Smooth muscle cell (in vitro differentiated cells): ENCODE measurements at regions not wholly inside any gene's neighbourhood (a gene's known extent, or its start where the extent isn't known, plus 50 kb on each side); places are given as distances from the start of the nearest gene placed in this dataset.

Source experiments
- DNase-seq: peaks from one replicate; lab custom pipeline; 2025; ENCODE audit not compliant: unreplicated experiment; lab: John Stamatoyannopoulos, UW
- H2AFZ ChIP-seq: fragments of 200-600 bp; sonication (generic); 2 replicates; pipeline ENCODE4 v1.6.0; 2016; ENCODE audit warnings: antibody characterized with exemption, low read depth, mild to moderate bottlenecking
- H3F3A ChIP-seq: fragments of 200-600 bp; sonication (generic); 2 replicates; pipeline ENCODE4 v1.6.0; 2017; ENCODE audit warnings: antibody characterized with exemption, low read depth
- H3K27ac ChIP-seq: fragments of 200-600 bp; sonication (generic); 2 replicates; pipeline ENCODE4 v1.5.1; 2016; ENCODE audit warnings: low read depth, mild to moderate bottlenecking
- H3K27me3 ChIP-seq: fragments of 200-600 bp; sonication (generic); 2 replicates; pipeline ENCODE4 v1.6.1; 2016; ENCODE audit warnings: low read depth, mild to moderate bottlenecking
- H3K36me3 ChIP-seq: fragments of 200-600 bp; sonication (generic); 2 replicates; pipeline ENCODE4 v1.5.1; 2016; ENCODE audit warnings: low read depth
- H3K4me1 ChIP-seq: fragments of 200-600 bp; sonication (generic); 2 replicates; pipeline ENCODE4 v1.5.1; 2016; ENCODE audit warnings: low read depth
- H3K4me2 ChIP-seq: fragments of 200-600 bp; sonication (generic); 2 replicates; pipeline ENCODE4 v1.6.0; 2016; ENCODE audit warnings: mild to moderate bottlenecking
- H3K4me3 ChIP-seq: fragments of 200-600 bp; sonication (generic); 2 replicates; pipeline ENCODE4 v1.5.1; 2016; ENCODE audit warnings: mild to moderate bottlenecking
- H3K79me2 ChIP-seq: fragments of 200-600 bp; sonication (generic); 2 replicates; pipeline ENCODE4 v1.6.0; 2016; ENCODE audit warnings: low read depth, mild to moderate bottlenecking
- H3K9ac ChIP-seq: fragments of 200-600 bp; sonication (generic); 2 replicates; pipeline ENCODE4 v1.6.0; 2016; ENCODE audit warnings: low read depth
- H3K9me3 ChIP-seq: fragments of 200-600 bp; sonication (generic); replicated peaks from 2 replicates; pipeline ENCODE4 v1.5.1; 2016; ENCODE audit warnings: low read depth
- H4K20me1 ChIP-seq: fragments of 200-600 bp; sonication (generic); 2 replicates; pipeline ENCODE4 v1.6.0; 2016; ENCODE audit warnings: low read depth
- CTCF ChIP-seq: fragments of 200-600 bp; sonication (generic); IDR thresholded peaks from 2 replicates; pipeline ENCODE4 v1.5.1; 2017; ENCODE audit warnings: borderline replicate concordance, mild to moderate bottlenecking, antibody characterized with exemption; ENCODE audit not compliant: insufficient read depth, poor library complexity, severe bottlenecking
- WGBS: methylation state at CpG from one replicate; pipeline ENCODE4 v1.1.7; 2016; ENCODE audit warnings: low lambda C conversion rate; 5-methylcytosine and 5-hydroxymethylcytosine counted together

DNA sequence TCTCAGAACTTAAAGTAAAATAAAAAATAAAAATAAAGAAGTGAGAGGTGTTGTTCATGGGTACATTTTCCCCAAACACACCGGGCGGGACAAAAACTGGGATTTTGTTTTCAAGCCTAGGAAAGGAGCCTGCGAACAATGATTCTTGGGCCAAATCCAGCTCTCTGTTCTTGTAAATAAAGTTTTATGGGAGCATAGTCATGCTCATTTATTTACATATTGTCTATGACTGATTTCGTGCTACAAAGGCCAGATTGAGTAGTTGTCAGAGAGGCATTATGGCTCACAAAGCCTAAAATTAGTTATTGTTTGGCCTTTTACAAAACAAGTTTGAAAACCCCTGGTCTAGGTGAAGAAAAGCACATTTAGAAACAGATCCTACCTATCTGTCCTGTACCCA, 821.0 kb upstream of the GRAMD2B start:
- 70% methylated on average over 4 of the region's 4 CpGs for WGBS
- no peak for DNase-seq
- no peak overlapping the region for H3K9ac ChIP-seq

DNA sequence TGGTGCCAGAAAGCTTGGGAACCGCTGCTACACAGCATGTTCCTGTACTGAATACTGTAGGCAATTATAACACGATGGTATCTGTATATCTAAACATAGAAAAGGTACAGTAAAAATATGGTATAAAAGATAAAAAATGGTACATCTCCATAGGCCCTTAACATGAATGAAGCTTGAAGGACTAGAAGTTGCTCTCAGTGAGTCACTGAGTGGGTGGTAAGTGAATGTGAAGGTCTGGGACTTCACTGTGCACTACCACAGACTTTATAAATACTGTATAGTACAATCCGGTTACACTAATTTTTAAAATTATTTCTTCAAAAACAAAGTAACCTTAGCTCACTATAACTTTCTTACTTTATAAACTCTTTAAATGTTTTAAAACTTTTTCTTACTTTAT, 819.9 kb upstream of the GRAMD2B start:
- Histone ChIP-seq H3K4me2 (peak overlapping the region; percentile 3), H2AFZ (no peak overlapping the region), H3K79me2 (no peaks in the 10 kb centered on the region), H3K4me3 (no peak overlapping the region), H3F3A (no peaks in the 10 kb centered on the region), H3K9ac (no peak overlapping the region), H3K36me3 (no peaks in the 10 kb centered on the region), H3K4me1 (no peaks in the 10 kb centered on the region), H3K27me3 (no peaks in the 10 kb centered on the region), H4K20me1 (no peaks in the 10 kb centered on the region), H3K9me3 (no peaks in the 10 kb centered on the region), H3K27ac (no peak overlapping the region)
- 64% methylated on average over 3 of the region's 3 CpGs for WGBS
- DNase-seq = no peak
- TF ChIP-seq CTCF = no peak

More for the DNA sequence above, 821.0 kb upstream of the GRAMD2B start:
- Histone ChIP-seq H2AFZ (no peak overlapping the region), H3K27me3 (no peaks in the 10 kb centered on the region), H3F3A (peaks cover 4% of the 10 kb centered on the region), H3K27ac (no peak overlapping the region), H3K4me1 (no peaks in the 10 kb centered on the region), H3K36me3 (no peaks in the 10 kb centered on the region), H4K20me1 (no peaks in the 10 kb centered on the region), H3K79me2 (no peaks in the 10 kb centered on the region), H3K9me3 (no peaks in the 10 kb centered on the region), H3K4me2 (no peak overlapping the region), H3K4me3 (no peak overlapping the region)
- no peak for TF ChIP-seq CTCF

DNA sequence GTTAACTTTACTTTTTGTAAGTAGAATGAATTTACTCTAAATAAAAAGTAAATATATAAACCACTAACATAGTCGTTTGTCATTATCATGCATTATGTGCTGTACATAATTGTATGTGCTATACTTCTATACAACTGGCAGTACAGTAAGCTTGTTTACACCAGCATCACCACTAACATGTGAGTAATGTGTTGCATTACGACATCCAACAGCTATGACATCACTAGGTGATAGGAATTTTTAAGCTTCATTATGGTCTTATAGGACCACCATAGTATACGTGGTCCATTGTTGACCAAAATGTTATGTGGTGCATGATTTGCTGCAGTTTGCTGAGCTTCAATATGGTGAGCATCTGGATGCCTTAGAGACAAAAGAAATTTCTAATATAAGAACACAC, 819.1 kb upstream of the GRAMD2B start:
- Histone ChIP-seq H3K9me3 (no peaks in the 10 kb centered on the region), H3F3A (no peaks in the 10 kb centered on the region), H4K20me1 (no peaks in the 10 kb centered on the region), H3K4me2 (peak overlapping the region; percentile 3), H3K27ac (no peak overlapping the region), H3K36me3 (no peaks in the 10 kb centered on the region), H3K4me1 (no peaks in the 10 kb centered on the region), H2AFZ (no peak overlapping the region), H3K27me3 (no peaks in the 10 kb centered on the region), H3K79me2 (no peaks in the 10 kb centered on the region), H3K9ac (no peak overlapping the region), H3K4me3 (no peak overlapping the region)
- no peak for TF ChIP-seq CTCF
- no peak for DNase-seq
- WGBS = 76% methylated on average over 3 of the region's 3 CpGs

DNA sequence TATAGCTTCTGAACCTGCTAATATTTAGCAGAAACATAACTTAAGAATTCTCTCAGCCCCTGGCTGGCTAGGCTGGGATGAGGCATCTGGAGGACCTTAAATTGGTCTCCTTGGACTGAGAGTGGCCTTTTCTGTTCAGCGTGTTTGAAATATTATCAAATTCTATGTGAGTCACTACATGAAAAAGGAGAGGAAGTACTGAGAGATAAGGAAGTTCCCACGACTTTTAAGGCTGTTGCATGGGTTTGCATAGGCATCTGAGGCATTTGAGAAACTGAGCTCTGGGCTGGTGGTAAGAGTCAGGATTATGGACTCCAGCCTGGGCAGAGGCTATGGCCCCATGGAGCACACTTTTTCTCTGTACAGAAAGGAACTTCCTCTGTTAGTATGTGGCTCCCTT, 816.2 kb upstream of the GRAMD2B start:
- Histone ChIP-seq H3K4me2 (no peak overlapping the region), H3K79me2 (no peaks in the 10 kb centered on the region), H2AFZ (no peak overlapping the region), H3K27me3 (no peaks in the 10 kb centered on the region), H3K4me3 (no peak overlapping the region), H3K9ac (no peak overlapping the region), H3K36me3 (no peaks in the 10 kb centered on the region), H3K4me1 (no peaks in the 10 kb centered on the region), H4K20me1 (no peaks in the 10 kb centered on the region), H3K27ac (peak overlapping the region; percentile 15), H3K9me3 (no peaks in the 10 kb centered on the region), H3F3A (no peaks in the 10 kb centered on the region)
- no peak for DNase-seq
- no peak for TF ChIP-seq CTCF
- WGBS = 20% methylated on average over 2 of the region's 2 CpGs
